HG02623 (cell line): ENCODE measurements at regions not wholly inside any gene's neighbourhood (a gene's known extent, or its start where the extent isn't known, plus 50 kb on each side); places are given as distances from the start of the nearest gene placed in this dataset.

ENCODE experiments used
- ATAC-seq: cut with Tn5 transposase; IDR thresholded peaks from one replicate; pipeline ENCODE4 v1.9.1; 2021; ENCODE audit warnings: moderate library complexity; ENCODE audit not compliant: unreplicated experiment

- no peak for ATAC-seq
These were observed 707.8 kb upstream of the LMCD1 start for GRCh38 chr3:7793786-7794185.

- ATAC-seq, result no peak
These were observed 703.3 kb upstream of the LMCD1 start for GRCh38 chr3:7798276-7798675.

- no peak for ATAC-seq
These were observed 701.4 kb upstream of the LMCD1 start for GRCh38 chr3:7800006-7800780.

GRCh38 chr3:7812490-7812889 is 689.1 kb upstream of the LMCD1 start:
- no peak for ATAC-seq

GRCh38 chr3:7813365-7813764 is 688.3 kb upstream of the LMCD1 start:
- no peak for ATAC-seq

GRCh38 chr3:7817239-7817638 is 684.4 kb upstream of the LMCD1 start:
- no peak for ATAC-seq

GRCh38 chr3:7820969-7821368 is 680.7 kb upstream of the LMCD1 start:
- no peak for ATAC-seq

GRCh38 chr3:7821858-7822257 is 679.8 kb upstream of the LMCD1 start:
- ATAC-seq, result no peak

GRCh38 chr3:7841451-7841850 is 660.2 kb upstream of the LMCD1 start:
- no peak for ATAC-seq

- no peak for ATAC-seq
These were observed 658.2 kb upstream of the LMCD1 start for GRCh38 chr3:7843441-7843840.

- no peak for ATAC-seq
These were observed 654.6 kb upstream of the LMCD1 start for GRCh38 chr3:7847021-7847420.

- no peak for ATAC-seq
These were observed 654.1 kb upstream of the LMCD1 start for GRCh38 chr3:7847521-7847920.

GRCh38 chr3:7854266-7854665 is 647.4 kb upstream of the LMCD1 start:
- no peak for ATAC-seq

GRCh38 chr3:7854721-7855120 is 646.9 kb upstream of the LMCD1 start:
- ATAC-seq, result no peak

GRCh38 chr3:7865611-7866010 is 636.0 kb upstream of the LMCD1 start:
- no peak for ATAC-seq

- ATAC-seq, result no peak
These were observed 634.0 kb upstream of the LMCD1 start for GRCh38 chr3:7867587-7867986.

- ATAC-seq, result no peak
These were observed 630.5 kb upstream of the LMCD1 start for GRCh38 chr3:7871003-7871560.

- ATAC-seq, result no peak
These were observed 627.5 kb upstream of the LMCD1 start for GRCh38 chr3:7874116-7874515.

GRCh38 chr3:7875925-7876324 is 625.7 kb upstream of the LMCD1 start:
- ATAC-seq, result no peak

- ATAC-seq, result no peak
These were observed 624.8 kb upstream of the LMCD1 start for GRCh38 chr3:7876741-7877297.

- no peak for ATAC-seq
These were observed 624.3 kb upstream of the LMCD1 start for GRCh38 chr3:7877312-7877711.

- no peak for ATAC-seq
These were observed 622.1 kb upstream of the LMCD1 start for GRCh38 chr3:7879572-7879971.

- ATAC-seq, result no peak
These were observed 619.7 kb upstream of the LMCD1 start for GRCh38 chr3:7881946-7882345.
